ENCODE measurements at regions not wholly inside any gene's neighbourhood (a gene's known extent, or its start where the extent isn't known, plus 50 kb on each side); places are given as distances from the start of the nearest gene placed in this dataset.
"Not testable (repeated sequence)": the region's sequence is repeated elsewhere in the genome, so short reads cannot be mapped to it uniquely, and the experiment has no call there.

DNA sequence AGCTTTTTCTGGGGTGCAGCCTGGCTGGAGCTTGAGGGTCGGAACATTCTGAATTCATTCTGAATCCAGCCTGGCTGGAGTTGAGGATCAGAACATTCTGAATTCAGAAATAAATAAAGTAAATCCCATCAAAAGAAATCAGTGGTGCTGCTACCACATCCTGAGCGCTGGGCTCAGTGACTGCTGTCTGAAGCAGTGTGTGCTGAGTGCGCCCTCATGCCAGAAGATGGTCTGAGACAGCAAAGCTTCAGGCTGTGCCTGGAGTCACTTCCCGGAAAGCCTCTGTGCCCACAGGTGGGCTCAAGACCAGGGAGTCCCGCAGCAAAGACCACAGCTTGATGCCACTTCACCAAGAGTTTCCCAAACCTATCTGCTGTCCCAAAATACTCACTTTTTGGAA, 187.9 kb downstream of the VAPA start:
- ChIA-PET POLR2A (no interaction called here), CTCF (interaction anchor here (1.0 kb wide), 1 partner anchor 418 kb away, joined by 3 read pairs; no protein-coding TSS in a partner anchor)
- Histone ChIP-seq H3K4me3 (ENCODE audit: low read depth, low read length) (no peak overlapping the region), H3K36me3 (ENCODE audit: control insufficient read depth in 2 of 2, insufficient read depth in 1 of 2, low read length in 2 of 2) (no peaks in the 10 kb centered on the region), H3K4me1 (ENCODE audit: control insufficient read depth, insufficient read depth, low read length) (no peaks in the 10 kb centered on the region; the same call in 1 of the 2 replicates), H3K9me3 (ENCODE audit: control insufficient read depth, insufficient read depth, low read depth, low read length) (no peaks in the 10 kb centered on the region), H3K27ac (ENCODE audit: extremely low read depth, low read depth, low read length) (no peak overlapping the region)
- no peak for TF ChIP-seq ZNF133 (tag by site-specific recombination; IDR thresholded peaks at IDR 0.05)
- no peak for TF ChIP-seq ZNF335 (tag by site-specific recombination; conservative IDR thresholded peaks at IDR 0.05)
- no peak for TF ChIP-seq PRDM2 (tag by site-specific recombination; IDR thresholded peaks at IDR 0.05; ENCODE audit: borderline replicate concordance)
- TF ChIP-seq ZNF529 (tag by site-specific recombination; IDR thresholded peaks at IDR 0.05; ENCODE audit: insufficient replicate concordance) = no peak
- TF ChIP-seq, protein P1, sequence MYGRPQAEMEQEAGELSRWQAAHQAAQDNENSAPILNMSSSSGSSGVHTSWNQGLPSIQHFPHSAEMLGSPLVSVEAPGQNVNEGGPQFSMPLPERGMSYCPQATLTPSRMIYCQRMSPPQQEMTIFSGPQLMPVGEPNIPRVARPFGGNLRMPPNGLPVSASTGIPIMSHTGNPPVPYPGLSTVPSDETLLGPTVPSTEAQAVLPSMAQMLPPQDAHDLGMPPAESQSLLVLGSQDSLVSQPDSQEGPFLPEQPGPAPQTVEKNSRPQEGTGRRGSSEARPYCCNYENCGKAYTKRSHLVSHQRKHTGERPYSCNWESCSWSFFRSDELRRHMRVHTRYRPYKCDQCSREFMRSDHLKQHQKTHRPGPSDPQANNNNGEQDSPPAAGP (tag by site-specific recombination; IDR thresholded peaks at IDR 0.05) = no peak
- no peak for TF ChIP-seq ZNF341 (tag by site-specific recombination; IDR thresholded peaks at IDR 0.05; ENCODE audit: low read depth)
- no peak for TF ChIP-seq ZNF639 (tag by site-specific recombination; IDR thresholded peaks at IDR 0.05)
- no peak for TF ChIP-seq ZNF670 (tag by site-specific recombination; IDR thresholded peaks at IDR 0.05; ENCODE audit: low read depth)
- TF ChIP-seq ZNF677 (tag by site-specific recombination; IDR thresholded peaks at IDR 0.05) = no peak
- no peak for TF ChIP-seq SP7 (tag by site-specific recombination; IDR thresholded peaks at IDR 0.05)
- TF ChIP-seq ZNF16 (tag by site-specific recombination; IDR thresholded peaks at IDR 0.05; ENCODE audit: low read depth) = no peak
- no peak for TF ChIP-seq ZBTB21 (tag by site-specific recombination; IDR thresholded peaks at IDR 0.05)
- no peak for TF ChIP-seq BCL11B (tag by site-specific recombination; IDR thresholded peaks at IDR 0.05; ENCODE audit: low read depth)
- no peak for TF ChIP-seq ZNF114 (tag by site-specific recombination; IDR thresholded peaks at IDR 0.05)
- no peak for TF ChIP-seq ZNF585B (tag by site-specific recombination; IDR thresholded peaks at IDR 0.05)
- no peak for TF ChIP-seq ZNF600 (tag by site-specific recombination; IDR thresholded peaks at IDR 0.05)
- TF ChIP-seq ZNF654 (tag by site-specific recombination; IDR thresholded peaks at IDR 0.05; ENCODE audit: low read depth) = no peak
- TF ChIP-seq, protein P2, sequence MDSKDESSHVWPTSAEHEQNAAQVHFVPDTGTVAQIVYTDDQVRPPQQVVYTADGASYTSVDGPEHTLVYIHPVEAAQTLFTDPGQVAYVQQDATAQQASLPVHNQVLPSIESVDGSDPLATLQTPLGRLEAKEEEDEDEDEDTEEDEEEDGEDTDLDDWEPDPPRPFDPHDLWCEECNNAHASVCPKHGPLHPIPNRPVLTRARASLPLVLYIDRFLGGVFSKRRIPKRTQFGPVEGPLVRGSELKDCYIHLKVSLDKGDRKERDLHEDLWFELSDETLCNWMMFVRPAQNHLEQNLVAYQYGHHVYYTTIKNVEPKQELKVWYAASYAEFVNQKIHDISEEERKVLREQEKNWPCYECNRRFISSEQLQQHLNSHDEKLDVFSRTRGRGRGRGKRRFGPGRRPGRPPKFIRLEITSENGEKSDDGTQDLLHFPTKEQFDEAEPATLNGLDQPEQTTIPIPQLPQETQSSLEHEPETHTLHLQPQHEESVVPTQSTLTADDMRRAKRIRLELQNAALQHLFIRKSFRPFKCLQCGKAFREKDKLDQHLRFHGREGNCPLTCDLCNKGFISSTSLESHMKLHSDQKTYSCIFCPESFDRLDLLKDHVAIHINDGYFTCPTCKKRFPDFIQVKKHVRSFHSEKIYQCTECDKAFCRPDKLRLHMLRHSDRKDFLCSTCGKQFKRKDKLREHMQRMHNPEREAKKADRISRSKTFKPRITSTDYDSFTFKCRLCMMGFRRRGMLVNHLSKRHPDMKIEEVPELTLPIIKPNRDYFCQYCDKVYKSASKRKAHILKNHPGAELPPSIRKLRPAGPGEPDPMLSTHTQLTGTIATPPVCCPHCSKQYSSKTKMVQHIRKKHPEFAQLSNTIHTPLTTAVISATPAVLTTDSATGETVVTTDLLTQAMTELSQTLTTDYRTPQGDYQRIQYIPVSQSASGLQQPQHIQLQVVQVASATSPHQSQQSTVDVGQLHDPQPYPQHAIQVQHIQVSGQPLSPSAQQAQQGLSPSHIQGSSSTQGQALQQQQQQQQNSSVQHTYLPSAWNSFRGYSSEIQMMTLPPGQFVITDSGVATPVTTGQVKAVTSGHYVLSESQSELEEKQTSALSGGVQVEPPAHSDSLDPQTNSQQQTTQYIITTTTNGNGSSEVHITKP (tag by site-specific recombination; IDR thresholded peaks at IDR 0.05) = no peak
- TF ChIP-seq ZNF146 (tag by site-specific recombination; IDR thresholded peaks at IDR 0.05) = no peak
- TF ChIP-seq, protein P3, sequence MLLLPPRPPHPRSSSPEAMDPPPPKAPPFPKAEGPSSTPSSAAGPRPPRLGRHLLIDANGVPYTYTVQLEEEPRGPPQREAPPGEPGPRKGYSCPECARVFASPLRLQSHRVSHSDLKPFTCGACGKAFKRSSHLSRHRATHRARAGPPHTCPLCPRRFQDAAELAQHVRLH (tag by site-specific recombination; IDR thresholded peaks at IDR 0.05) = no peak

- H3K4me1 ChIP-seq (ENCODE audit: control insufficient read depth, insufficient read depth, low read length); H3K27ac ChIP-seq (ENCODE audit: extremely low read depth, low read depth, low read length); H3K4me3 ChIP-seq (ENCODE audit: low read depth, low read length); H3K36me3 ChIP-seq (ENCODE audit: control insufficient read depth in 2 of 2, insufficient read depth in 1 of 2, low read length in 2 of 2); H3K9me3 ChIP-seq (ENCODE audit: control insufficient read depth, insufficient read depth, low read depth, low read length); POLR2A ChIA-PET: not testable (repeated sequence)
- CTCF ChIA-PET = interaction anchor here (0.6 to 1.0 kb wide), 3 partner anchors 82 to 282 kb away, joined by 3 to 4 read pairs (median 3); no protein-coding TSS in a partner anchor
These were observed 191.3 kb downstream of the VAPA start for GRCh38 chr18:10105118-10105517.
